ENCODE measurements at regions not wholly inside any gene's neighbourhood (a gene's known extent, or its start where the extent isn't known, plus 50 kb on each side); places are given as distances from the start of the nearest gene placed in this dataset.
"Not testable (repeated sequence)": the region's sequence is repeated elsewhere in the genome, so short reads cannot be mapped to it uniquely, and the experiment has no call there.

- TF ChIP-seq, protein P1, sequence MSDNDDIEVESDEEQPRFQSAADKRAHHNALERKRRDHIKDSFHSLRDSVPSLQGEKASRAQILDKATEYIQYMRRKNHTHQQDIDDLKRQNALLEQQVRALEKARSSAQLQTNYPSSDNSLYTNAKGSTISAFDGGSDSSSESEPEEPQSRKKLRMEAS (IDR thresholded peaks at IDR 0.05; ENCODE audit: low read depth, low read length) = no peak
- TF ChIP-seq CTCF (IDR thresholded peaks at IDR 0.05; ENCODE audit: low read depth, low read length) (no peak), MYC (IDR thresholded peaks at IDR 0.05; ENCODE audit: low read depth, low read length) (no peak), POLR2A (IDR thresholded peaks at IDR 0.05; ENCODE audit: extremely low read depth, insufficient read length) (no peak)
- no peak overlapping the region for H3K4me3 ChIP-seq (ENCODE audit: low read depth, low read length)
- no peak for DNase-seq (ENCODE audit: low read depth)
Observed at GRCh38 chr1:99553301-99553700, 92.6 kb upstream of the PALMD start.

GRCh38 chr1:99553819-99554218 lies 92.1 kb upstream of the PALMD start:
- not testable (repeated sequence) for DNase-seq (ENCODE audit: low read depth); H3K4me3 ChIP-seq (ENCODE audit: low read depth, low read length)

- no peak overlapping the region for H3K4me3 ChIP-seq (ENCODE audit: low read depth, low read length)
- DNase-seq (ENCODE audit: low read depth) = no peak
- TF ChIP-seq, protein P1 (IDR thresholded peaks at IDR 0.05; ENCODE audit: low read depth, low read length) = no peak
- TF ChIP-seq POLR2A (IDR thresholded peaks at IDR 0.05; ENCODE audit: extremely low read depth, insufficient read length) (no peak), MYC (IDR thresholded peaks at IDR 0.05; ENCODE audit: low read depth, low read length) (no peak), CTCF (IDR thresholded peaks at IDR 0.05; ENCODE audit: low read depth, low read length) (no peak)
Observed at GRCh38 chr1:99554727-99555126, 91.2 kb upstream of the PALMD start.

GRCh38 chr1:99557546-99558202 lies 88.2 kb upstream of the PALMD start:
- H3K4me3 ChIP-seq (ENCODE audit: low read depth, low read length) = no peak overlapping the region
- peak; percentile 2 for DNase-seq (ENCODE audit: low read depth)
- TF ChIP-seq, protein P1 (IDR thresholded peaks at IDR 0.05; ENCODE audit: low read depth, low read length) = no peak
- no peak for TF ChIP-seq MYC (IDR thresholded peaks at IDR 0.05; ENCODE audit: low read depth, low read length)
- TF ChIP-seq CTCF (IDR thresholded peaks at IDR 0.05; ENCODE audit: low read depth, low read length) = no peak
- no peak for TF ChIP-seq POLR2A (IDR thresholded peaks at IDR 0.05; ENCODE audit: extremely low read depth, insufficient read length)

GRCh38 chr1:99559166-99559565 lies 86.7 kb upstream of the PALMD start:
- TF ChIP-seq MYC (IDR thresholded peaks at IDR 0.05; ENCODE audit: low read depth, low read length) = no peak
- no peak for TF ChIP-seq CTCF (IDR thresholded peaks at IDR 0.05; ENCODE audit: low read depth, low read length)
- TF ChIP-seq POLR2A (IDR thresholded peaks at IDR 0.05; ENCODE audit: extremely low read depth, insufficient read length) = no peak
- TF ChIP-seq, protein P1 (IDR thresholded peaks at IDR 0.05; ENCODE audit: low read depth, low read length) = no peak
- no peak overlapping the region for H3K4me3 ChIP-seq (ENCODE audit: low read depth, low read length)
- DNase-seq (ENCODE audit: low read depth) = no peak

DNA sequence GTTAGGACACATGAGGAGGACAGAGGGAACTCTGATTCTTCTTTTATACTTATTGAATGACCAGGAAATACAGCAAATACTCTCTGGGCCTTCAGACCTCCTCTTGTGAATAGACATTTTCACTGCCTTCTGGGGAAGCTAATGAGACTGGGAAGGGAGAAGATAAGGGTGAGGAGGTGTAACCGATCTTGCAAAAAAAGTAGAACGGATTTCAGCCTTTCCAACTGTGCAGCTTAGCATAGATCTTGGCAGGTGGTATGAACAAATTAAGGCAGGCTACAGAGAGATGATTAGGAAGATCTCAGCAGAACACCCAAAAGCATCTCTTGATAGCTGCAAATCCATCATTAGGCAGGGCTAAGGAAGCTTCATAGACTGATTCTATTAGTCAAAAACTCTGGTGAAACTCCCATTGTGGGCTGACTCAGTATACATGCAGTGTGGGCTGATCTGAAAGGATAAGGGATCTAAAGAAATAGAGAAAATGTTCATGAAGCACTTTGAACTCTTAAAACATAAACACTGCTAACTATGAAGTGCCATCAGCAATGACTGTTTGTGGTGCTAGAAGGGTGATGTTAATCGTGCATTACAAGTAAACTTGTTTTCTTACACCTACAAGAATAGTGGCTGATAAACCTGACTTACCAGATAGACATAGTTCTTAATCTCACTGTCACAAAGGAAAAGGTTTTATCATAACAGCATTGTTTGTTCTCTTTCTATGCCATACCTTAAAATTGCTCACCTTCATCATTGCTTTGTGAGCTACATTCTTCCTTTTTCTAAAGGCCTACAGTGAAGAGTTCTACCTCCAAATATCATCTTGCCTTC lies 85.5 kb upstream of the PALMD start:
- H3K4me3 ChIP-seq (ENCODE audit: low read depth, low read length) = no peak overlapping the region
- TF ChIP-seq POLR2A (IDR thresholded peaks at IDR 0.05; ENCODE audit: extremely low read depth, insufficient read length) (no peak), MYC (IDR thresholded peaks at IDR 0.05; ENCODE audit: low read depth, low read length) (no peak), CTCF (IDR thresholded peaks at IDR 0.05; ENCODE audit: low read depth, low read length) (no peak)
- TF ChIP-seq, protein P1 (IDR thresholded peaks at IDR 0.05; ENCODE audit: low read depth, low read length) = no peak
- DNase-seq (ENCODE audit: low read depth) = no peak
